Muscle of arm (tissue), 1 donor: ENCODE measurements at regions not wholly inside any gene's neighbourhood (a gene's known extent, or its start where the extent isn't known, plus 50 kb on each side); places are given as distances from the start of the nearest gene placed in this dataset.
A peak's percentile ranks its signal among the peaks of the same experiment; 100 is the strongest.

Experiments used
- DNase-seq: peaks from one replicate; pipeline ENCODE4 v3.0.0-alpha.2; 2013

DNA sequence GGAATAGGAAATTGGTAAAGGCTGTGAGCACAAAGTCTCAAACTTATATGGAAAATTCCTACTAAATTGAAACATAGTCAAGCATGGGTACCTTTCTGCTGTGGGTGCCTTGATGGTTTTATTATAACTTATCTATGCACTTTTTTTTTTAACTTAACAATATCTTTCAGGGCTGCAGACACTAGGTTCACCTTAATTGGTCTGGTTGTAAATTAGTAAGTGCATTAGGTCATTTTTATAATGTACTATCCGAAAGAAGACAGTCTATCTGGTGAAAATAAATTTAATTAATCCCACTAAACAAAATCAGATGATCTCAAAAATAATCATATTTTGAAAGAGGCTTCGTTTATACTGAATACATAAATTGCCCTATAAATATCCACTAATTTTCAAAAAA, 446.8 kb upstream of the DCN start:
- DNase-seq = no peak

DNA sequence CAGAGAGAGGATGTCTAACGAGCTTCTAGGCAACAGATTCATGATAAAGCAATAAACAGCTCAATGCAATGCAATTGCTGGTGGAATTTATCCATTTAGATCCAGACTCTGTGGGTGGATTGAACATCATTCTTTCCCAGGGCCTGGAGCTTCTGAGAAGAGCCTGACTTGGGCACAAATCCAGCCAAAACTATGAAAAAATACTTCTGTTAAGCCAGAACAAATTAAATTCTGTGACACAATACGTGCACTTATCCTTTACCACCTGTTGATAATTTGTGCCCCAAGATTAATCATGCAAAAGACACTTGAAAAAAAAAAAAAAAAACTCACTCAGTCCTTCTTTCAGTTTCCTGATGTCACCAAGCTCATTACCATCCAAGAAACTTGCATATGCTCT, 446.0 kb upstream of the DCN start:
- DNase-seq = no peak

DNA sequence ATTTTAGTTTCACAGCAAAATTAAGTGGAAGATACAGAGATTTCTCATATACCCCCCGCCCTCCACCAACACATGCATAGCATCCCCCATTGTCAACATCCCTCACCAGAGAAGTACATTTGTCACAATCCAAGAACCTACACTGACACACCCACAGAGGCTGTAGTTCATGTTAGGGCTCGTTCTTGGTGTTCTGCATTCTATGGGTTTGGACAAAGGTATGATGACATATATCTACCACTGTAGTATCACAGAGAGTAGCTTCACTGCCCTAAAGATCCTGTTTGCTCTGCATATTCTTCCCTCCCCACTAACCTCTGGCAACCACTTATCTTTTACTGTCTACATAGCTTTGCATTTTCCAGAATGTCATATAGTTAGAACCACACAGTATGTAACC, 444.6 kb upstream of the DCN start:
- DNase-seq = no peak

DNA sequence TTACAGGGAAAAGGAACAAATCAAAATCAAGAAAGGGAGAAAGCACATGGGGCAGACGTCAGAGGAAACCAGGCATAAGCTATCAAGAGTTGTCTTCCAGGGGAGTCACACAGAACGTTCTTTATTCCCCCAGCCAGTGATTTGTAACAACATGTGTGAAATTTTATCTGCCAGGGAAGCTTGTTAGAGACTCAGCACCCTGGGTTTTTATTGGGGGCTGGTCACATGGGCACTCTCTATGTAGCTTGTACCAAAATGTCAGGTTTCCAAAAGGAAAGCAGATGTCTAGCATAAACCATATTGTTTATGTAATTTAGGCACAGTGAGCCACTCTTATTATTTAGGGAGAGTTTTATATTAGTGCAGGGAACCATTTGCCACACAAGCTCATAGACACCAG, 440.4 kb upstream of the DCN start:
- DNase-seq = no peak

DNA sequence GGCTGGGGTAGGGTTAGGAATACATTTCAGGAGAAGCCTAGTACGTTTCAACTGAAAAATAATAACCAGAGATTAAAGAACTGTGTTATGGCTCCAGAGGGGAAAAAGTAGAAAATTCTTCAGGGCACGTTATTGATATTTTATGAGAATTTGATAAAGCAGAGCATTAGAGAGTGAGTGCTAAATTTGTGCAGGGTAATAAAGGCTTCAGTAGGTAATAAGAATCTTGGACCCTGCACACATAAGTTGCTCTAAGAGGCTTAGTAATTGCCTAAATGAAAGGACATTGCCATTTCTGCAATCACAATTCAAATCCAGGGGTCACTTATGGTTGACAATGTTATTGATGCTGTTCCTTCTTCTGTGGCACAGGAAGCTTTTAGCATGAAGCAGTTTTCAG, 439.4 kb upstream of the DCN start:
- DNase-seq = no peak

DNA sequence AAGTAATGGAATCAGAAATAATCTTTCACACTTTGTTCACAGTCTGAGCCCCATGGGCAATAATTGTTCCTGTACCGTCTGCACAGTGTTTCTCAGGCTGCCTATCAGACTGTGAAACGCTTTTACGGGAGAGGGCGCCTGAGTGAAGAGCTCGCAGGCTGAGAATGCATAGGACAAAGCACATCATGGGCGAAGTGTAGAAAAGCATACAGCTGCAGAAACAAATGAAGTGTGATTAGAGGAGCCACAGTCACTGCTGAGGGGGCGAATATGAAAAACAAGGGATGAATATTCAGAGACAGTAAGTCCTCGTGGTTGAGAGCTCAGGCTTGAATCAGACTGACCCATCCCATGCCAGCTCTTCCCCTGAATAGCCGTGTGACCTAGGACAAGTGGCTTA, 438.4 kb upstream of the DCN start:
- DNase-seq = peak; percentile 31

DNA sequence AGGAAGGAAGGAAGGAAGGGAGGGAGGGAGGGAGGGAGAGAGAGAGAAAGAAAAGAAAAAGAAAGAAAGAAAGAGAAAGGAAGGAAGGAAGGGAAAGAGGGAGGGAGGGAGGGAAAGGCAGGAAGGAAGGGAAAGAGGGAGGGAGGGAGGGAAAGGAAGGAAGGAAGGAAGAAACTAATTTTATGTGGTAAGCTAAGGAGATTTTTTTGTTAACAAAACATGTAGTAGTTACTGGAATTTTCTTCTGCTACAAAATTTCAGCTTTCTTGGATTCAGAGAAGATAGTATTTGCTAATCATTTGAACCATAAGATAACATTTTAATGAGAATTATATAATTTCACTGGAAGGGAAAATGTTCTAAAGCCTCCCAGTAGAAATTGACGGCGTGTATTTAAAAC, 437.8 kb upstream of the DCN start:
- DNase-seq = no peak

DNA sequence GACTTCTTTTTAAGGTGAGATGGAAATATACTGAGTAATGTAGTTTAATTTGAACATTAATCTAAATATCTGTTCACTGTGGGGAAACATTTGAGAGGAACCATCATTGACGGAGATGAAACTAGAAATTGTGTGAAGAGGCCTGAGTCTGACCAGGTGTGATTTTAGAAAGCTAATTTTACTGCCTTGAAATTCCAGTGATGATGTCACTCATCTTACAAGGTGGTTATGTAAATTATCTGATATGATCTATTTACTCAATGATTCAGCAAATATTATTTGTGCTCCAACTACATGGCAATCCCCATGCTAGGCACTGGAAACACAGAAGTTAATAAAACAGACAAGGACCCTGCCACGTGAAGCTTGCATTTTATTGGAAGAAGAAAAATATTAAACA, 435.7 kb upstream of the DCN start:
- DNase-seq = no peak

DNA sequence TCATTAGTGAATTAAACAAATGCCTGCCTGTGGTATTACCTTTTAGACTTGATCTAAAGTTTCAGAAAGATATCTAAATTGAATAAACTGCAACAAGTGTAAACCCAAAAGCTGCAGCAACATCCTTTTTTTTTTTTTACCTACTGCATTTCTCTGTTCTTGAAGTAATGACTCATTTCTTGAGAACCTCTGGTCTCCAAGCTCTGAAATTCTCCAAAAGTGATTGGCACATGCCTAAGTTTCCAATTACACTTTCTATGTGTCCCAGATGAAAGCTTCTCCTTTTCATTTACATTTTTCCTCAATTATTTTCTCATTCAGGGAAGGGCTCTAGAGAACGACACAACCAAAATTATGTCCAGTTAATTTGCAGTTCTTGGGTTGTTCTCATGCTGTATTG, 435.2 kb upstream of the DCN start:
- no peak for DNase-seq

DNA sequence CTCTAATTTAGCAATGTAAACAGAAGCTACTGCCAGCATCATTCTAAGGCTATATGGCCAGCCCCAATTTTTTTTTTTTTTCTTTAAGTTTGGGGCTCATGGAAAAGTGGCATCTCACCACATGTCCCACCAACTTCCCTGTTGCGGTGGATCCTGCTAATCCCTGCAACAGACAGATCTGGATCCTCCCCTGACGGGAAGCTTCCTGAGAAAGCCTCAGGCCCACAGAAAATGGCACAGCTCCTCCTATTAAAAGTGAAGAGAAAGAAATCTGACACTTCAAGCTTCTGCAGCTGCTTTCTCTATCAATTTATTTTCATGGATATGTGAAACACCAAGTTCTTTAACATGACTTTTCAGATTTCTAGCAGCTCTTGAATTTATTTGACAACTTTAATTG, 433.8 kb upstream of the DCN start:
- peak; percentile 17 for DNase-seq

DNA sequence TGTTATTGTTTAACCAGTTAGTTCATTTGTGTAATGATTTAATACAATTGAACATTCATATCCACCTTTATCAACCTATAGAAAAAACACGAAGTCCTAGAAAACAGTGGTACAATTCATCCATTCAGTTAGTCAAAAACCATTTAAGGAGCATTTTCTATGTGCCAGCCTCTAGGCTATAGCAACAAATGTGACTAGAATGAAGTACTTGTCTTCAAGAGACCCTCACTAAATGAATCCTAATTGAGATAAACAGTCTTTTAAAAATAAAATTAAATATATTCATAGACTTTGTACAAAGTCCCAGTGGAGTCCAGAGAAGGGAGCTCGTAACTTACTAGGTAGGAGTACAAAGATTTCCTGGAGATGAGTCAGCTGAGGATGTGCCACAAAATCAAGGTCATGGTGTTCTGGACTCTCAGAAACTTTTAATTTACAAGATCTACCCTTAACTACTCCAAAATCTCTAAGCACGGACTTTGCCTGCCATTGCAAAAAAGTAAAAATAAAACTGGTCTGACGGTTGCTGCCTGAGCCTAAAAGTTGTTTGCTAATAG, 430.7 kb upstream of the DCN start:
- DNase-seq = no peak

DNA sequence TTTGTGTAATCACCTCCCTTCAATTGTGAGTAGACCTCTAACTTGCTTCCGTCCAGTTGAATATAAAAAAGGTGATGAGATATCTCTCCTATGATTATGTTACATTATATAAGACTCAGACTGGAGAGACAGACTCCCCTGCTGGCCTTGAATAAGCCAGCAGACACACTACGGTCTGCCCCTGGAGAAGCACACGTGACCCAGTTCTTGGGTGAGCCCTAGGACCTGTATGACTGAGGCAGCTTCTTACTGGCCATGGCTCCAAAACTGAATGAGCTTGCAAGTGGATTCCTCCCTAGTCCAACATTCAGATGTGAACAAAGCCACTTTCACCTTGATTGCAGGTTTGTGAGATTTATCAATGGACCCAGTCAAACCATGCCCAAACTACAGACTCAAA, 427.9 kb upstream of the DCN start:
- DNase-seq = no peak

DNA sequence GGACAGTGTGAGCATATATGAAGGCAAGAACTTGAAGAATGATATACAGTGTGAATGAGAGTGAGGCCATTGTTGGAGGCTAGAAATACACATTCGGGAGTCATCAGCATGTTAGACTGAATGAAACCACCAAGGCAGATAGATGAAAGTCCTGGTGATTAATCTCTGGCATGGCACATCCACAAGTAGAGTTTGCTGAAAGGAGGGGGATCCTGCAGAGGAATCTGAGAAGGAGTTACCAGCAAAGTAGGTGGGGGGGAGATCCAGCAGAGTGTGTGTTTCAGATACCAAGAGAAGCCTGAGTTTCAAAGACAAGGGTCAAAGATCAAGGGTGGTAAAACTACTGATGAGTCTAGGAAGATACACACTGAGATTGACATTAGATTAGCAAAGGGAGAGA, 426.7 kb upstream of the DCN start:
- no peak for DNase-seq

DNA sequence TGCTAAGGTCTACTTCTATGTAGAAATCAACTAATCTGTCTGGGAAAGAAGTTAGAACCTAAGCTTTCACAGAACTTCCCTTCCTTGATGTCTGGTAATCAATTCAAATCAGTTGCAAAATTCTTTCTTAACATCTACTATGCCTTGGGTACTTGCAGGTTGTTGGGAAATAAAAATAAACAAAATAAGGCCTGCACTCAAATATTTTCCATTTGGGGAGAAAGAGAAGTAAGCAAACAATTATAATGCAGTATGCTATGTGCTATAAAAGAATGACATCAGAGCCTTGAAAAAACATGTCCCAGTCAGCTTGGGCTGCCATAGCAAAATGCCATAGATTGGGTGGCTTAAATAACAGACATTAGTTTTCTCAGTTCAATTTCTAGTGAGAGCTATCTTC, 425.9 kb upstream of the DCN start:
- DNase-seq = no peak

DNA sequence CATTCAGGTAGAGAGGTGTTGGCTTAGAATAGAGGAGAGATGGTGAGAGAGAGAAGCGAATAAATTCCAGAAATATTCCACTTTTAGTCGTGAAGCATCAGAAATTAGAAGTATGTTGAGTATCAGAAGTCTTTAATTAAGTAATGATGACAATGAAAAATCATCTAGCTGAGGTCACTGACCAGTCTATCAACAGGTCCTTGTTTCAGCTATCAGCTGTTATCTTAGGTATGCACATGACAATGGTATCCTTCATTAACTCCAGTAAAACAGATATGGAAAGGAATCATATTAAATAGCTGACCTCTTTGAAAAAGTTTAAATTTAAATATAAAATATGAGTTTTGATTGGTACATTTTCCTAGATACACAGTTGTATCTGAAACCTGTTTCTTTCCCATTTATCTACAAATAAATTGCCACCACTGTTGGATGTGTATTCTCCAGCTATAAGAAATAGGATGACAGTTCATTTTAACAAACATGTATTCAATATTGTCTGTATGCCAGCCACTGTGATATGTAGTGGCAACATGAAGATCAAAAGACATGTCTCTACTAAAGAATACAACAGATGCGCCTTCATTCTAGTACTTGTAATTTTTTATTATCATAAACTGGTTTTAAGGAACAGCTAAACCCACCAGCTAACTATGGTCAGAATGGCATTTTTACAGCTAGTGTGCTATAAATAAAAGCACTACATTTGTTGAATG, 424.2 kb upstream of the DCN start:
- DNase-seq = no peak

DNA sequence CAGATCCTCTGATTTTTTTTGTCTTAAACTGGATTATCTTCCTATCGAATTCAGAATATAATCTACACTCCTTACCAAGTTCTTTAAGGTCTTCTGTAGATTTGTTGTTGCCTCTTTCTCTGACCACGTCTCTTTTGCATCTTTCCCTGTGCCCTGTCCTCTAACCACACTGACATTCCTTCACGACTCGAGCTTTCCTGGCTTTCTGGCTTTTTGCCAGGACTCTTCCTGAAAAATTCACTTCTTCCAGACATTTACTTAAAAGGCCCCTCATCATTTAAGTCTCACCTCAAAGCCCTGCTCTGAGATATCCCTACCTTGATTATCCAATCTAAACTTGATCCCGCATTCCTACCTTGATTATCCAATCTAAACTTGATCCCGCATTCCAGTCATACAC, 422.3 kb upstream of the DCN start:
- no peak for DNase-seq

DNA sequence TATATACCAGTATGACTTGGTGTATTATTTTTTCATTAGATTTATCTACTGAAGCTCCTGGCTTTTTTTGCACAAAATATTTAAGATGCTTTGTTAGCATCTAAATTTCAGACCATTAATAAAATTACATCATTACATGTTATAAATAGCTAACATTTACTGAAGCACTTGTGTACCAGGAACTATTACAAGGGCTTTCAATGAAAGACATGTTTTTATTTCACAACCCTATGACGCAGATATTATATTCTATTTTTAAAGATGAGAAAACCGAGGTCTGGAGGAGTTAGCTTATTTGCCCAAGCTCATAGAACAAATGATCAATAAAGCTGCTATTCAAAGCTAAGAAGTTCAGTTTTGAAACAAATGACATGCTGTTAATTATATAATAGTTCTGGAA, 420.4 kb upstream of the DCN start:
- DNase-seq = no peak

DNA sequence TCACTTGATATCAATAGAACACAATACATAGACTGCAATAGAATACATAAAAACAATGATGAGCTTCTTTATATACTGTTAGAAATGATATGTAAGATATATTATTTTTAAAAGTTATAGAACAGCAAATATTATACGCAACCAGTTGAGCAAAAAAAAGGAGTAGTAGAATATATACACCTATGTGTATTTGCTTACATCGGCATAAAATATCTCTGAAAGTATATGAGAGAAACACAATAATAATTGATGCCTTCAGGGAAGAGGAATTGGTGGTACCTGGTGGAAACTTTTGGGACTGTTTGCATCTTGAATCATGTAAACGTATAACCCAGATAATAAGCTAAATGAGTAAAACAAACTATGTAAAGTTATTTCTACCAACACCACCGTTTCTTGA, 418.4 kb upstream of the DCN start:
- DNase-seq = no peak

DNA sequence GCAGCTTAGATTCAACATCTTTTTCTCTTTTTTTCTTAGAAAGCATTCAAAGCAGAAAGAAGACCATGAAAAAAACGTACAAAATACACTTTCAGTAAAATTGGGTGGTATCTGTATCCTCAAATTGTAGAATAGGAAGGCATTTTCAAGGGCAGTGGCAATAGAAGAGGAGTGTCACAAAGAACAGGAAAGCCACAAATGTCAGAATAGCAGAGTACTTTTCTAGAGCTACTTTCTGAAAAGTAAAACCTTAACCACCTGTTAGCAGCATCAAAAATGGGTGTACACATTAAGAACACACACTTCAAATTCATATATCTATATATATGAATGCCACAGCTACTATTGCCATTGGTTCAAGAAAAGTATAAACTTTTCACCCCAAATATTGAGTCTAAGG, 412.1 kb upstream of the DCN start:
- no peak for DNase-seq

DNA sequence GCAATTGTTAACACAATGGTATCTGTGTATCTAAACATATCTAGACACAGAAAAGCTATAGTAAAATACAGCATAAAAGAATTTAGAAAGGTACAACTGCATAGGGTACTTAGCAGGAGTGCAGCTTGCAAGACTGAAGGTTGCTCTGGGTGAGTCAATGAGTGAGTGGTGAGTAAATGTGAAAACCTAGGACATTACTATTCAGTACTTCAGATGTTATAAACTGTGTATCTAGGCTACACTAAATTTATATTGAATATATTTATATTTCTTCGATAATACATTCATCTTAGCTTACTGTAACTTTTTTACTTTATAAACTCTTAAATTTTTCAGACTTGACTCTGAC, 409.0 kb upstream of the DCN start:
- no peak for DNase-seq

DNA sequence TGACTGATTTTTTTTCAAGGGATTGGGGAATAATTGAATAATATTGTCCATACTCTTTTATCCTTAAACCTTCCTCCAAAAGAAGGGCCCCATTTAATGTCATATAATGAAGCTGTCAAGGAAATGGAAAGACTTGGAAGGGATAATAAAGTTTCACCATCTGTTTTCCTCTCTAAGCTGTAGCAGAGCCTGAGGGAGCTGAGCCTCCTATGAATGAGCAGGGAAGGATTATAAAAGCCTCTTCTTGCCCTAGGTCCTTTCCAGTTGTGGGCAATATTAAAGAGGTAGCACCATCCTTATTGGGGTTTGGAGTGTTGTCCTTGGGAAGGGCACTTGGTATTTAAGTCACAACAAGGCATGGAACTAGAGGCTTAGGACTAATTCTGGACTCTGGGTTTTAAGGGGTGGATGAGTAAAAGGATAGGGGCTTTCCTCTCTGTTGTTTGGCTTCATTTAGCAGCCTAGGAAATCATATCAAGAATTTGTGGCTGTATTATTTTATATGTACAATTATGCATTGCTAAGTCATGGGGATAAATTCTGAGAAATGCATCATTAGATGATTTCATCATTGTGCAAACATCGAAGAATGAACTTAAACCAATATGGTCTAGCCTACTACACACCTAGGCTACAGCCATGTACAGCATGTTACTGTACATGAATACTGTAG, 408.5 kb upstream of the DCN start:
- no peak for DNase-seq

DNA sequence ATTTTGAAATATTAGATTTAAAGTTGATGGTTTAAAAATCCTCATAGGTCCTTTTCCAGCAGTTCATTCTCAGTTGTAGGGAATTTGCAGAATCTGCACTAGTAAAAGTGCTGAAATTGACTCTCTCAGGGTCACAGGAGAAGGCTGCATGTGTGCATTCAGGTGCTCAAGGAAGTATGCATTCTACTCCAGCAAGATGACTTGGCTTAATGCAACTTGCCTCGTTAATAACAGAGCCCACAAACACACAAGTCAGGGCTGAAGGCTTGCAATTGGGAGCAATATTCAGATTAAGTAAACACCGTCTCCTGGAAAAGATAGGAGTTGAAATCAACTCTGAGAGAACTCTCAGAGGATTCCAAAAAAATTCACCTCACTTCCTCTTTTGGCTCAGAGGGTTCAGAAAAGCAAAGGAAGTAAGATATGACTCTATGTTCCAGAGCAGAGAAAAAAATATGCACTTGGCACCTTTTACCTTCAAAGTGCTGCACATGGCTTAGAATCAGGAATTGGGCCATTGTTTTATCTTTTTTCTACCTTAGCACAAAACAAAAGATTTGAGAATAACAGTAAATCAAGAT, 406.3 kb upstream of the DCN start:
- DNase-seq = no peak

DNA sequence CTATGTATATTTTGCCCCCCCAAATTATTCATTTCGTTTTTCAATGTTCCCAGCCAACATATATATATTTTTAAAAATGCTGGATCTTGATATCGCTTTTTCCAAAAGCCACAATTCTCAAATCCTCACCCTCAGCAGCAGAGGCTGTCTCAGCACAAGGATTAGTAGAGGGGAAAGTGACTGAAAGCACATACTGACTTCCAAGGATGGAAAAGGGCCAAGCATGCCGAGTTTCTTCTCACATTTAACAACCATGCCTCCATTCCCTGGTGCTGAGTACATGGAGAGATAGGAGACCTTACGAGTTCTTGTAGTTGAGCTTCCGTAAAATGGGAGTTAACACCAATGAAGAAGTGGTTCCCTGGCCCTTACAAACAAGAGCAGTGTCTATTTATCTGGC, 403.4 kb upstream of the DCN start:
- no peak for DNase-seq

DNA sequence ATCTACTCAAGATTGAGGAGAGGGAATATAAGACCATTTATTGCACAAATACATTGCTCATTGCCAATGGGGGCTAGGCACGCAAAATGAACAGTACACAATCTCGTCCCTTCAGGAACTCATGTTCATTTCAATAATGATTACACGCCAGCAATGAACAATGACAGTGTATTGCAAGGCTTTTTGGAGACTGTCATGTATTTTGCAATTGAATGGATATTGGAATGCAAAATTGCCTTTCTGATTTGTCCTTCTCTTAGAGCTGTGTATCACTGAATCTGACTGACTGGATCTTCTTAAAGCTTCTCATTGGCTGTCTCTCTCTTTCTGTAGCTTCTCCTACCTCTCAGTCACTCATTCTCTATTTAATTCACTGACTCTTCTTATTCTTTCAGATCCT, 400.2 kb upstream of the DCN start:
- no peak for DNase-seq
